ENCODE measurements at regions not wholly inside any gene's neighbourhood (a gene's known extent, or its start where the extent isn't known, plus 50 kb on each side); places are given as distances from the start of the nearest gene placed in this dataset.

DNA sequence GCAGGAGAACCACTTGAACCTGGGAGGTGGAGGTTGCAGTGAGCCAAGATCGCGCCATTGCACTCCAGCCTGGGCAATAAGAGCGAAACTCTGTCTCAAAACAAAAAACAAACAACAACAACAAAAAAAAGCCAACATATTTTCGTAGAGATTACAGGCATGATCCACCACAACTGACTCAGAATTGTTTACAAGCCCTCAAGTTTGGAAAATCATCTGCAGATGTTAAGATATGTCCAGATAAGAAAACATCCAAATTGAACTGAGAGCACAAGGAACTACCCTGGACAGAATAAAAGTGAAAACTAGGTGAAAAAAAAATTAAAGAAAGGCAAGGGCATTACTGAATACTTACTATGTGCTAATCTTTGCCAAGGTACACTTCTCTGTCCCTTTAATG lies 89.8 kb upstream of the WLS start:
- no peak for DNase-seq (ENCODE audit: low read depth)
- in situ Hi-C loops (cut with HindIII; ENCODE audit: low sequenced_read_pairs): no loop called here
- TF ChIP-seq, protein P1, sequence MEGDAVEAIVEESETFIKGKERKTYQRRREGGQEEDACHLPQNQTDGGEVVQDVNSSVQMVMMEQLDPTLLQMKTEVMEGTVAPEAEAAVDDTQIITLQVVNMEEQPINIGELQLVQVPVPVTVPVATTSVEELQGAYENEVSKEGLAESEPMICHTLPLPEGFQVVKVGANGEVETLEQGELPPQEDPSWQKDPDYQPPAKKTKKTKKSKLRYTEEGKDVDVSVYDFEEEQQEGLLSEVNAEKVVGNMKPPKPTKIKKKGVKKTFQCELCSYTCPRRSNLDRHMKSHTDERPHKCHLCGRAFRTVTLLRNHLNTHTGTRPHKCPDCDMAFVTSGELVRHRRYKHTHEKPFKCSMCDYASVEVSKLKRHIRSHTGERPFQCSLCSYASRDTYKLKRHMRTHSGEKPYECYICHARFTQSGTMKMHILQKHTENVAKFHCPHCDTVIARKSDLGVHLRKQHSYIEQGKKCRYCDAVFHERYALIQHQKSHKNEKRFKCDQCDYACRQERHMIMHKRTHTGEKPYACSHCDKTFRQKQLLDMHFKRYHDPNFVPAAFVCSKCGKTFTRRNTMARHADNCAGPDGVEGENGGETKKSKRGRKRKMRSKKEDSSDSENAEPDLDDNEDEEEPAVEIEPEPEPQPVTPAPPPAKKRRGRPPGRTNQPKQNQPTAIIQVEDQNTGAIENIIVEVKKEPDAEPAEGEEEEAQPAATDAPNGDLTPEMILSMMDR (IDR thresholded peaks at IDR 0.05; ENCODE audit: low read depth, low read length, missing control alignments): no peak
- no peak overlapping the region for H3K4me3 ChIP-seq (ENCODE audit: low read depth, low read length)

DNA sequence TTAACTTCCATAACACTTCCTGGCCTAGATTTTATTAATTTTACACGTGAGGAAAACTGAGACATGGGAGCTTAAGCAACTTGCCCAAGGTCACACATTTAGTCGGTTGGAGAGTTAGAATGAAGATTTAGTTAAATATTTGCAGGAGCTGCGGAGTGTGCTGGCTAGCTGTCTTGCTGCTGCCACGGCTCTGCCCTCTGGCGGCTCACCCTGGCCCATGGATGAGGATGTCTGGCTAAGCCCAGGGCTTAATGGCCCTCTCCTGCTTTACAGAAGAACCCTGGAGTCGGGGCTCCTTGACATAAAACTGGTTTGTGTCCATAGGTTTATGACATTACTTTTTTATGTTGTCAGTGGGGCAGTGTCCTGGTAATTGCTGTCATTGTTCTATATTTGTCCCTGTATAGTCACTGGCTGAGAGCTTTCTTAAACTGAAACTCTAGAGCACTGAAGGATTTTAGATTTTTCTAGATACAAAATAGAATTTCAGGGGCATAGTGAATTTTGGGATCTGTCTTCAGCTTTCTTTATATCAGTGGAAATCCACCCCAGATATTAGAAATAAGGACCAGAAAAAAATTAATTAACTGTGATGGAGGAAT lies 88.9 kb upstream of the WLS start:
- H3K4me3 ChIP-seq (ENCODE audit: low read depth, low read length): no peak overlapping the region
- peak; percentile 33 for DNase-seq (ENCODE audit: low read depth)
- TF ChIP-seq, protein P1 (IDR thresholded peaks at IDR 0.05; ENCODE audit: low read depth, low read length, missing control alignments): peak; percentile 87
- in situ Hi-C loops (cut with HindIII; ENCODE audit: low sequenced_read_pairs): no loop called here

DNA sequence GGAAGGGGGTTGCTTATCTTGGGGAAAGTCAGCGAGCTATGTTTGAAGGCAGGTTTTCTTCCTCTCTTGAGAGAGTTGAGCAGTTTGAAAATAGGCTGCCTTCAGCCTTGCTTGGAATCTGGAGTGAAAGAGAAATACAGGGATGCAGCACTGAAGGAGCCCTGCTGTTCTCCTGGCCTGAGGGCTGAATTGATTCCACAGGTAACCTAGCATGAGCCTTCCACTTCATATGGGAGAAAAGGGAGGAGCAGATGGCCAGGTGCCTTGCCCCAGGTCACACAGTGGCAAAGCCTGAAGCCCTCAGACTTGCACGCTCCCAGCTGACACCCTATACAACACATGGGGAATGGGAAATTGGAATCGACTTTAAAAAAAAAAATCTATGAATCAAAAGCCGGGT lies 88.0 kb upstream of the WLS start:
- DNase-seq (ENCODE audit: low read depth): no peak
- TF ChIP-seq, protein P1 (IDR thresholded peaks at IDR 0.05; ENCODE audit: low read depth, low read length, missing control alignments): no peak
- H3K4me3 ChIP-seq (ENCODE audit: low read depth, low read length): no peak overlapping the region
- in situ Hi-C loops (cut with HindIII; ENCODE audit: low sequenced_read_pairs): no loop called here

DNA sequence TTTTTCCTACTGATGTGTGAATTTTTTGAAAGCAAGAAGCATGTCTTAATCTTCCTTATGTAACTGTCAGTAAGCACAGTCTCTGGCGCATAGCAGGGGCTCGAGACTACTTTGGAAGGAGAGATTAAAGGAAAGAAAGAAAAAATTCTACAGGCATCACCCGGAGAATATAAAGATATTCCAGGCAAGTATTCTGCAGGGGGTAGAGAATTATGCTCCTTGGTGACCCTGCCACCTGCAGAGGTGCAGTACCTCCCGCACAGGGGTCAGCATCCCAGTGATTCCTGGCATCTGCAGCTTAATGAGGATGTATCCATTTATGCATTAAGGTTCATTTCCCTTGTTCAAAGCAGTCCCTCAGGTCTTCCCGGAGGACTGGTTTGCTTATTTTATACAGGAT lies 87.6 kb upstream of the WLS start:
- in situ Hi-C loops (cut with HindIII; ENCODE audit: low sequenced_read_pairs): no loop called here
- TF ChIP-seq, protein P1 (IDR thresholded peaks at IDR 0.05; ENCODE audit: low read depth, low read length, missing control alignments): no peak

DNA sequence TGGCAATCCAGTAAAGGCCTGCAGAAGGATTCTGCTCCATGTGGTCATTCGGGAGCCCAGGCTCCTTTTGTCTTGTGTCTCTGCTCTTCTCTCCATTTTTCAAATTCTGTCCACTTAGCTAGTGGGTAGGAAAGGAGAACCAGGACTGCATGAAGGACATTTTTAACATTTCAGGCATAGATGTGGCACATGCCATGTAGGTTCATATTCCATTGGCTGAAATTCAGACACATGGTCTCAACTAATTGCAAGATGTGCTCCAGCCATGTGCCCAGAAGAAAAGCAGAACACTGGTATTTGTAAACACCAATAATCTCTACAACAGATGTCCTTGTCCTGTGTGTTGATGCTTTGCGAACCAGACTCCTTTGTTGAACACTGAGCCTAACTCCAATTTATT lies 85.2 kb upstream of the WLS start:
- no peak overlapping the region for H3K4me3 ChIP-seq (ENCODE audit: low read depth, low read length)
- TF ChIP-seq, protein P1 (IDR thresholded peaks at IDR 0.05; ENCODE audit: low read depth, low read length, missing control alignments): no peak
- DNase-seq (ENCODE audit: low read depth): no peak
- in situ Hi-C loops (cut with HindIII; ENCODE audit: low sequenced_read_pairs): no loop called here

More for the DNA sequence above, 87.6 kb upstream of the WLS start:
- no peak overlapping the region for H3K4me3 ChIP-seq (ENCODE audit: low read depth, low read length)
- DNase-seq (ENCODE audit: low read depth): no peak

DNA sequence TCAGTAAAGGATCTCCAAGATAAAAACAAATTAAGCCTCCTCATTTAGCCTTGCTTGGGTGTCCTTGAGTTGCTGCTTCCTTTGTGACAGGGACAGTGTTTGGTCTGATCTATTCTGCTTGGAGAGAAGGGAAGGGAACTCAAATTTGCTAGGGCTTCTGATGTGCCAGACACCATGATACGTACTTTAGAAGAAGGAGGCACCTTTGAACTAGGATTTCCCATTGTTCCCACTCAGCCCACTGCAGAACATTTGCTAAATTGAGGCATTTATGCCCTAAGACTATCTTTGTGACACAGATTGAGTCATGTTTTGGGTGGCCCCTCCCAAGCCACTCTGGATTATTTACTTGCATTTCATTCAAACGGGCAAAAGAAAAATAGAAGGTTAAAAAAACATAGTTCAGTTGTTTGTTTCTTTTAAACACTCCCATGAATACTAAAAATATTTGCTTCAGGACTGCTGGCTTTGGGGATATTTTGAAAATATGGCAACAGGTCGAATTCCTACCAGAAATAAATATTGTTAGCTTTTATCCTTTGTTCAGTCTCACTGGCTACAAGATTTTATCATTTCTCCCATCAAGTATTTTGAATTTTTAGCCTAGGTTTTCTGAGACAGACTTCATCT lies 81.9 kb upstream of the WLS start:
- no peak for DNase-seq (ENCODE audit: low read depth)
- TF ChIP-seq, protein P1 (IDR thresholded peaks at IDR 0.05; ENCODE audit: low read depth, low read length, missing control alignments): no peak
- in situ Hi-C loops (cut with HindIII; ENCODE audit: low sequenced_read_pairs): no loop called here
- H3K4me3 ChIP-seq (ENCODE audit: low read depth, low read length): no peak overlapping the region

All from astrocyte of the cerebellum (primary cell).